DMS153 (cell line): ENCODE measurements at regions not wholly inside any gene's neighbourhood (a gene's known extent, or its start where the extent isn't known, plus 50 kb on each side); places are given as distances from the start of the nearest gene placed in this dataset.

ENCODE experiments used
- DNase-seq: peaks from one replicate; lab custom pipeline; 2025; lab: John Stamatoyannopoulos, UW

DNA sequence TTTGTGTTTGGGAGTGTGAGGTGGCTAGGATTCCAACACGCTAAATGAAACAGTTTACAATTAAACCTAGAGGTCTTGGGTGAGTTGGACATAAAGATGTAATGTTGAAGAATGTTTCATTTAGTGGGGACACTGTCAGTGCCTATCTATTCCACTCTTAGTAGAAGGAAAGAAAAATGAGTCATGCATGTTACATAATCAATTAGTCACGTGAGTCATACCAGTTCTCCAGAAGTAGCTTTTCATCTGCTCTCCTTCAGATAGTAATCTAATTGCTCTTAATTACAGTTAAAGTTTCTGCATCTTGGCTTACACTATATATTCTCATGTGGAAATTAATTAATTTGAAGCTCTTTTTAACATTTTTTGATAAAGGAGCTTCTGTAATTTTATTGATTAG lies 115.7 kb upstream of the P2RY1 start:
- DNase-seq = no peak

DNA sequence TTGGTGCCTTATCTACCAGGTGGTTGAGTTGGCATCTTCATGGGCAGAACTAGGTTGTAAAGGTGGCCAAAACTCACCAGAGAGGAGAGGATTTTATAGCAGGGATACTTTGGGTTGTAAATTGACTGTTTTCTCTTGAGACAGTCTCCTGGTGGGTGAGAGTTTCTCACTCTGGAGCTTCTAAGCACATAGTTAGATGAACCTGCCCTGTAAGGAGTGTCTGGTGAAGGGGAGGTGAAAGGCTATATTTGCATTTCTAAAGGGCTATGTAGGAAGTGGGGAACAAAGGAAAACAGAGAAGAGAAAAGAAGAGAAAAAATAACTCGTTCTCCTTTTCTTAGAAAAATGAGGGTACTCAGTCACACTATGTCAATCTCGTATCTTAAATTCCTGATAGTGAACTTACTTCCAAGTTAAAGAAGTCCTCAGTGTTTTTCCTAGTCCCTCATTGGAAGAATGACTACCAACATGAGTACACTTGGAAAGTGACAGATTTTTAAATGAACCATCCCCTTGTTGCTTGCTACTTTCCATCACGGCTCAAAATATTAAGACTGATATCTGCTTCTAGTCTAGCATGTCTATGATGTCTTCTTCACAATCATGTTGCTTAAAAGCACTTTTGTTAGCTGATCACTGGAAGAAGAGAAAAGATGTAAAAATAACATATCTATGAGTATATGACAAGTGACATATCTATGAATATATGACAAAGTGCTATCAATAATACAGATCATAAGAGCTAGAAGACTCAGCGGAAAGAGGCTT lies 113.8 kb upstream of the P2RY1 start:
- no peak for DNase-seq

DNA sequence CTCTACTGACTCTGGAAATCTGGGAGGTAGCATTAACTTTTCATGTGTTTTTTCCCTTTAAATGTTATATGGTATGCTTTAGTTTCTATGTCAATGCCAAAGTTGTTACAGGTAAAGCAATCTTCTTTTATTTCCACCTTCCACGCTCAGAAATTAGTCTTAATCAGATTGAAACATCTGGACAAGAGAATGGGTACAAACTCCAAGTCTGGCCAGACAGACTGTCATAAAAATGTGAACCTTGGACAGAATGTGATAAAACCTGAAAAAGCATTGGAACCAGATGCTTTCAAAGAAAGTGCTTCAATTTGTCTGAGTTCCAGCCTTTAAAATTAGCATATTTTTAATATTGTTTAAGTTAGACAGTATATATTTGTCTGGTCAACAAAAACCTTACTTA lies 110.7 kb upstream of the P2RY1 start:
- DNase-seq = no peak

DNA sequence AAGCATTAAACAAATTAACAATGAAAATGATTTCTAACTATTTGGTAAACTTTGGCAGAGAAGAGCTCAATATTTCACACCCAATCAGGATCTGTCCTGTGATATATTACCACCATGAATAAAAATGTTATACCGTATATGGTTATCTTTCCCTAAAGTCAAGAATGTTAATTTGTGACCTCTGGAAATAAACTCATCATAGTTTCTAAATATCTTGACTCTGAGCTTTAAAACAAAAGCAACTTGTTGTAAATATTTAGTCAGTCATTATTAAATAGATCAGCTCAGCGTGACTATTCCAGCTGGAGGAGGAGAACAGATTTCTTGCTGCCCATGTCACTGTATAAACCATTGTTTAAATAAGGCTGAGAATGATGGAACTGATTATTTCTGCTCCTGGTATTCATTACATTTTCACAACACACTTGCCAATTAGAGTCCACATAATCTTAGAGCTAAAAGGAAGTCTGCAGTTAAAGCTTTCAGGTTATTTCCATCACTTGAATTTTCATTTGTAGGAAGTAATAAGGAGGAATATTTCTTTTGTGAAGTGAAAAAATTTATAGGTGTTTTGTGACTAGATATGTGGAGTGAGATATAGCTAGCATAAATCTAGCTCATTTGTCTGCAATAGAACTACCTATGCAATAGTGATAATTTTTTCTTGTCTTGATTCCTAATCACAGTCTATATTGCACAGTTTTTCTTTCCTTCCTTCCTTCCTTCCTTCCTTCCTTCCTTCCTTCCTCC lies 106.5 kb upstream of the P2RY1 start:
- no peak for DNase-seq

DNA sequence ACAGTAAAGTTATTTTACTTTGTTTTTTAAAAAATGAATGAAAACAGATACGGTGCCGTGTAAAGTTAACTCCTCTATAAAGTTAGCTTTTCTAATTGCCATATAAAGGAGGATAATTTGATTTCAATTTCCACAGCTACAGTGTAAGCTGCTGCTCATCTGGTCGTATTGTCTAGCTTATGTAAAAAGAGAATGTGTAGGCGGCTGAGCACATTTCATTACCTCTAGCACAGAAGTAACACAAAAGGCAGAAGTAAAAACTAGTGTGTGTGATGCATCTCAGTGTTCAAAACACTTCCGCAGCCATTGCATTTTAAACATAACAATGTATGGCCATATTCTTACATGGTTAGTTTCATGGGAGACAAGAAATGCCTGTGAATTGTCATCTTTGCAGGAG lies 105.0 kb upstream of the P2RY1 start:
- no peak for DNase-seq

DNA sequence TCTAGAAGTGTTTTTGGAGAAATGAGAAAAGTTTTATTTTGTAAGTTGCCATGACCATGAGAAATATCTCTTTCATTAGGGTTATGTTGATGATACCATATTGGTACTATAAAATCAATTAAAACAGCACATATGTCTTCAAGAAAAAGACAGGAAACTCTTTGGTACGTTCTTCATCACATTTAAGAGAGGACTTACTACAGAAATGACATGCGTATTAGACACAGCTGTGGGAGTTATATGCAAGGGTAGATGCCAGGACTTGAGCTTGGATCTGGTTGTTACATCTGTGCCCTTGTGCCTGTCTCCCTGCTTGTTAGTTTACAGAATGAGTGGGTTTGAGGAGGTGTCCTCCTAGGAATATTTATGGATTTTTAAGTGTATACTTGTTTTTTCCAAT lies 103.4 kb upstream of the P2RY1 start:
- DNase-seq = no peak

DNA sequence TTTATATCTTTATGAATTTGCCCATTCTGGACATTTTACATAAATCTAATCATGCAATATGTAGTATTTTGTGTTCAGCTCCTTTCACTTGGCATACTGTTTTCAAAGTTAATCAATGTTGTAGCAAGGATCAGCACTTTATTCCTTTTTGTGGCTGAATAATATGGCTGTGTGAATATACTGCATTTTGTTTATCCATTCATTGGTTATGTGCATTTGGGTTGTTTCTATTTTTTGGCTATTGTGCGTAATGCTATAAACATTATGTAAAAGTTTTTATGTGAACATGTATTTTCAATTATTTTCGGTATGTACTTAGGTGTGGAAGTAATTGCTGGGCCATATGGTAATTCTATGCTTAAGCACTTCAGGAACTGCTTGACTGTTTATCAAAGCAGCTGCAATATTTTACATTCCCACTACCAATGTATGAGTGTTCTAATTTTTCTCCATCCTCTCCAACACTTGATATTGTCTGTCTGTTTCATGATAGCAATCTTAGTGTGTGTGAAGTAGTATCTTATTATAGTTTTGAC lies 101.3 kb upstream of the P2RY1 start:
- no peak for DNase-seq

DNA sequence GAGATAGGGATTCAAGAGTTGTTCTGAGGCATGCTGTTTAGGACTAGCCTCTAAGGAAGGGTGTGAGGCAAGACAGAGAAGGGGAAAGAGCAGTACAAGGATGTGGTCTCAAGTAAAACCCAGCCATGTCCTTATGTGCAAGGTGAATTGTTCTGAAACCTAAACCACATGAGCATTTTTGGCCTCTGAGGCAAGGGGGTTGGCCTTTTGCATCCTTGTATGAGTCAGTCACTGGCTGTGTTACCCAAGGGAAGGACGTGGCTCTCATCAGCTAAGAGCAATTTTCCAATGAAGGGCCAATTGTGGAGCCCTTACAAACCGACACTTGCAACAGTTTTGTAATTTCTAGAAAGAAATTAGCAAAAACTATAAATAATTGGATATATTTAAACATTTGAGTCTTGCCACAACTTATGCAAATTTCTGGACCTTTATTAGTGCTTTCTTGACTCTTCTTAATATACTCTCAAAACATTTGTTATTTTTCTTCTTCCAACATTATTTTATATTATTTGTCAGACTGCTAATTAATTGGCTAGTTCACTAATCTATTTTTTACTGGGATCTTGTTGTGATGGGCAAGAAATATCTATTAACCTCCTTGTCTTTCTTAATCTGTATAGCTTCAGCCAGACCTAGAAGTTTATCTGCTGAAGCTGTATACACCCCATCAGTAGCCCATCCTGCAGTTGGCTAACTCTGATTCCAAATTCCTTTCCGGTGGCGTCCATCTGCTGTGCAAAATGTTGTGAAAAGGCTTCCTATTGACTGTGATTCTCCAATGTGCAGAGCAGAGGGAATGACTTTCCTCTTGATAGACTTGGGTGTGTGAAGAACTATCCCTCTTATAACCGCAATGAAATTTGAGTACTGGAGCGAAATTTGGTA lies 97.7 kb upstream of the P2RY1 start:
- DNase-seq = no peak

DNA sequence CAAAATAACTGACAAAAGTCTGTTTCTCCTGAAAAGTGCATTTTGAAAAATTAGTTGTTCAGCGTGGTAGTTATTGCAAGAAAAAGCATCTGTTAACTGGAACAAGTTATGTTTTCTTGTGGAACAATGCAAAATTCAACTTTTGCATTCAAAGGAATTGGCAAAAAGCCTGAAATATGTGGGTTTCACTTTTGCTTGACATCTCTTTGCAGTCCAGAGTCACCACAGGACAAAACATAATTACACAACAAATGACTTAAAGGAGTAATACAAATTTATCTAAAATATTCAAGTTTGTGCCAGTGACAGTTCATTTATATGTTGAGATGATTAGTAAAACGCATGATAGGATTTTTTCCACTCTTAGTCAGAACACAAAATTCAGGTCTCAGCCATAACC lies 96.3 kb upstream of the P2RY1 start:
- DNase-seq = no peak

DNA sequence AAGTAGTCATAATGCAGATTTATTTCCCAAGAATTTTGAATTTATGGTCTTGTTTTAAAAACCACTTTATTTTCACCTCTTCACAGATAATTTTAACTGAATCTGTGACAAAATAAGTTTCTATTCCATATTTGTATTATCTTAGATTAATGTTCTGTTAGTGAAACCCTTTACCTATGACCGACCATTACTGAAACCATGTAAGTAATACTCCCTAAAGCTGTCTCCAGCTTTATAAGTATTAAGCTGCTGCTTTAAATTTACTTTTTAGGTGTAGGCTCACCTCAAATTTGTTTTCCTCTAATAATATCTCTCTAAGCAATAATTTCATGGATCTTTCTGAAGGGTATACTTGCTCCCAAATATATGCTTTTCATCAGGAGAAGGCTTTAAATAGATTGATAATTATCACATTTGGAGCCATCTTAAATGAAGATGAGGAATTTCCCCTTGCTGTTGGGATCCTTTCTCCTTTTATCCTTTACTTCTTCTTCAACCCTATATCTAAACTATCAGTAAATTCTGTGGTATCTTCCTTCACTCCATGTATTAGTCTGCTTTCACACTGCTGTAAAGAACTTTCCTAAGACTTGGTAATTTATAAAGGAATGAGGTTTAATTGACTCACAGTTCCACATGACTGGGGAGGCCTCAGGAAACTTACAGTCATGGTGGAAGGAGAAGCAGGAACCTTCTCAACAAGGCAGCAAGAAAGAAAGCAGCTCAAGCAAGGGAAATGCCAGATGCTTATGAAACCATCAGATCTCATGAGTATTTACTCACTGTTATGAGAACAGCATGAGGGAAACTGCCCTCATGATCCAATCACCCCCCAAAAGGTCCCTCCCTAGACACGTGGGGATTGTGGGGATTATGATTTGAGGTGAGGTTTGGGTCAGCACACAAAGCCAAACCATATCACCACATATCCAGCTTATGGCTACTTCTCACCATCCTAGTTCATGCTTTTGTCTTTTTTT lies 92.3 kb upstream of the P2RY1 start:
- no peak for DNase-seq

DNA sequence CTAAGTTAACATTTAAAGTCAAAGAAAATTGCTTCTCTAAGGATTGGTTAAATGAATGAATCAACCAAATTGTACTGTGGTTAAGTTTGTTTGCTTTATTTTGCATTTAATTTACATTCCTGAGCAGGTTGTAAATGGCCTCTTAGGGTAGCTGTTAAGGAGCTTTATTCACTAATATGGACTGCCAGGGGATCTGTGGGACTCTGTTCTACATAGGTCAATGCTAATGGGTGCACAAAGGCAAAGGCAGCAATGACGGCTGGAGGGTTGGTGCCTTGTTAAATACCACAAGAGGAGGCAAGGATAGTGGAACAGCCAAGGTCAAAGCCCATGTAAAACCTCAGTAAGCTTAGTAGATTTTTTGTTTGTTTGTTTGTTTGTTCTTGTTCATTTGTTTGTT lies 89.3 kb upstream of the P2RY1 start:
- no peak for DNase-seq

DNA sequence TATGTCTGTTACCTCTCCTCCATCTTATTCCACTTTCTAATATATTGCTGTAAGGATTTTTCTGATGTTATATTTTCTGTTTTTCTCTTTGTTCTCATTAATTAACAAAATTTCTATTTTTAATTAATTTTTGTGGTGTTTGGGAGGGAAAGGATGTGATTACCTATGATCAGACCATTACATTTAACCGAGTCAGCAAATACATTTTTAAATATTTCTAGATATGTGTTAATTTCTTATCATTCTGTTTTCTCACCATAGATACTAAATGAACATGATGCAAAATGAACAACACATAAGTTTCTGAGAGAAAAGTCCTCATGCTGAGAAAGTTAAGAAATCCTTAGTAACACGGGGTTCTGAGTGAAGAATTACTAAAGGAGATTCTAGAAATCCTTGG lies 80.6 kb upstream of the P2RY1 start:
- no peak for DNase-seq

DNA sequence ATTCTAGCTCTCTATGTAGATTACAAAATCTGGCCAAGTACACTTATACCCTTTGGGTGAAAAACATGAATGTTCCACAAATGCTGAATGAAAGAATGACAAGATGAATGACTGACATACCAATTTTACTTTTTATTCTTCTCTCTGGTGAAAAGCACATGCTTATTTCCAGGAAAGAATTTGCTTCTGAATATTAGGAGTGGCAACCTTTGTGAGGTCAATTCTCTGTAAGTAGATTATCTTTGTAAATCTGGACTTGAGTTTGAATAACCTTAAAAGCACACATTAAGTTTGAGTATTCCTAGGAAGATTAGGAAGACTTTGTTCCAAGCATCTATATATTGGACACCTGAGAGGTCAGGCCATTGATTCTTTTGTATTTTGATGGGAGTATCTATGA lies 78.1 kb upstream of the P2RY1 start:
- no peak for DNase-seq

DNA sequence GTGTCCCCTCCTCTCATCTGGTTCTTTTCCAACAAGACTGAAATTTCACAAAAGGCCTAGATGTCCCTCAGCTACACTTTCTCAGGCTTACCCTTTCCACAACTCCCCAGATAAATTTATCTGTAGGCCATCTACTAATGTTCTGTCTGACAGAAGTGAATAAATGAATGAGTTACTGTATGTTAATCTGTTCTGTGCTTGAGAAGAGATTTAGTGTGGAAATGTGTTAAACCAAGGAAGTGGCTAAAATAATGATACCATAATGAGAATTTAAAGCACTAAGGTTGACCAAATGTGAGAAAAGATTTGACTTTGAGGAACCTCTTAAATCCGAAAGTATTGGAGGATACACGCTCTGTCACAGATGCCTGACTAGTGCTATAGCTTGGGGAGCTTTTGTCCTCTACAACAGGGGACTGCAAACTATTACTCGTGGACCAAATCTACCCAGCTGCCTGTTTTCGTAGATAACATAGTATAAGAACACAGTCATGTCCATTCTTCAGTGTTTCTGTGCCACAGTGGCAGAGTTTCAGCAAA lies 74.8 kb upstream of the P2RY1 start:
- no peak for DNase-seq

DNA sequence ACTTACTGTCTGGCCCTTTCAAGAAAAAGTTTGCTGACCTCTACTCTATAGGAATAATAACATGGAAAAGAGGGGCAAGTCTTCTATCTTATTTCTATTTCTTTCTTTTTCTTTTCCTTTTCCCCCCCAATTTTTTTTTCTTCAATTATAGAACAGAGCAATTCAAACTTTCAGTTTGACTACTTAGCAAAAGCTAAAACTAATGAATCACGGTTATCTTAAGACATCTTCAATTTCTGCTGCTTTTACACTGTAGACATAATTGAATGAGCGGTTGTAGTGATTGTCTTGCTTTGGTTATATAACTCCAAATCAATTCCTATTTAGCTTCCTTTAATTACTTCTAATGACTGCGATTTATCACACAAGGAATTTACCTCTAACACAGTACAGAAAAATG lies 74.3 kb upstream of the P2RY1 start:
- no peak for DNase-seq

DNA sequence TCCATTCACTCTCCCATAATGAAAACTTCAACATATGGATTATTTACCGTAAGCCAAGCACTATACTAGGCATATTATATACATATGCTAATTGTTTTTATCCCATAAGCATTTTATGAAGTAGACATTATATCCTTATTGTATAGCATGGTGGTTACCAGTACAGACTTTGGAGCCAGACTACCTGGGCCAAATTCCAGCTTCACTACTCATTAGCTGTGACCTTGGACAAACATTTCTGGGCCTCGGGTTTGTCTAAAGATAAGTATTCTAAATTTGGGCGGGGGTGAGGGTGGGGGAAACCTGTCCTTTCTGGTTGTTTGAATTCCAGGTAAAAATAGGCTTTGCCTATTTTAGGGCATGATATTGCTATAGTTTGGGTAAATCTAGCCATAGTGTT lies 66.5 kb upstream of the P2RY1 start:
- no peak for DNase-seq

DNA sequence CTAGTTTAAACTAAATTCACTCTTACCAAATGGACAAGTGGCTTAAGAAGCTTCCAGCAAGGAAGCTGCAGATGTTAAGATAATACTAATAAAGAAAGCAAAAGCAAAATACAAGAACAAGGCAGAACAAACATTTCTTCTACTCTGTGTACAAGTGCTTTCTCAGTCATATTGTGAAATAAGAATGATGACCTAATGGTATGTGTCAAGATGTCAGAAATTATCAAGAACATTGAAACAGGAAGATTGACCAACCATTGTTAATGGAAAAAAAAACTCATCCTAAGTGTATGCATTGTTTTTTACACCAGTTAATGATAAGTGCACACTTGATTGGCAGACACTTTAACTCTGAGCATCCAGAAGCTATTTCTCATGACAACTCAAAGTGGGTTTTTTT lies 65.4 kb upstream of the P2RY1 start:
- no peak for DNase-seq

DNA sequence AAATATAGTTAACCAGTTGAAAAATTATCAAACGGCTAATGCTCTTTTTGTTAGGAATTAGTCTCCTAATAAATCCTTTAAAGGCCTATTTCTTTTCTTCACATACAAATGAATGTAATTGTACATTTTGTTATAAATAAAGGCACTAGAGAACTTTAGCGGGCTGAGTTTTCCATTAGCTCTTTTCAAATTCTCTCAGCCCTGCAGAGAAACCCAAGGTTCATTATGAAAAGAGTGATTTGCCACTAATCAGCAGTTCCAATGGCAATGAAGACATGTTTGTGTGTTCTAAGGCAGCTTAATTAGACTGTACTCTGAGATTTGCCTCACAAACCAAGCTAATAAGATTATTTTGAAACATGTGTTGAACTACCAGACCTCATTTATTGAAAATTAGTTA lies 64.6 kb upstream of the P2RY1 start:
- no peak for DNase-seq

DNA sequence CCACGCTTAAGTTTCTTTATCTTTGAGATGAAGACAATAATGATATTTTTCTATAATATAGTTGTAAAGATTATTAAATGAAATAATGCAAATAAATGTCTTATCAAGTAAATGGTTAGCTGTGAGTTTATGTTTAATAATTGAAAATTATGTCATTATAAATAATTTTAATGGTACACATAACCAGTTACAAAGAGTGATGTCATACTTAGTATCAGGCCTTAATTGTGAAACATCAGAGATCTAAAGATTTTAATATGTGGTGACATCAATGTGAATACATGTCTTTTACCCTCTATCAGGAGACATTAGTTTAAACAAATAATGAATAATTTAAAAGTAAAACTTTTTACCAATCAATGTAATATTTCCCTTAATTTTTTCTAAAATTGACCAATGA lies 63.8 kb upstream of the P2RY1 start:
- DNase-seq = no peak

DNA sequence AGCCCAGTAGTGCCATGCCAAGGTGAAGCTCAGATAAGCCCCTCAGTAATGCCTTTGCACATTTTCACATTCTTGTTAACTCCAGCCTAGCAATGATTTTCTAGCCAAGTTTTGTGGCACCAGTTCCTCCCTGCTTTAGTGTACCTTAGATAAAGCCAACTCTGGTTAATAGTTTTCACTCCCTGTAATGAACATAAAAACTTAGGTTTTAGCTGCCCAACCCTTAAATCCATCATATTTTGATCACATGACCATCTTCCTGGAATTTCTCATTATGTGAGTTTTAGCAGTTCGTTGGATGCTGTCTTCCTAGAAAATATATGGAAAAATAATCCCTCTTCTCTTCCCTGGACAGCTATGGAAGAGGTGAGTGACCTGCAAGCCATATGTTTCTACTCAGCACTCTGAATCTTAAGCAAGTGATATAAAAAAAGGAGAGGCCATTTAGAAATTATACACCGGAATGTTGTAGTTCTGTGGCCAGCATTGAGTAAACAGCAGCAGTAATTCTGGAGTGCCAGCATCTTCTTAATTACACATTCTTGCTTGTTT lies 62.2 kb upstream of the P2RY1 start:
- DNase-seq = no peak

DNA sequence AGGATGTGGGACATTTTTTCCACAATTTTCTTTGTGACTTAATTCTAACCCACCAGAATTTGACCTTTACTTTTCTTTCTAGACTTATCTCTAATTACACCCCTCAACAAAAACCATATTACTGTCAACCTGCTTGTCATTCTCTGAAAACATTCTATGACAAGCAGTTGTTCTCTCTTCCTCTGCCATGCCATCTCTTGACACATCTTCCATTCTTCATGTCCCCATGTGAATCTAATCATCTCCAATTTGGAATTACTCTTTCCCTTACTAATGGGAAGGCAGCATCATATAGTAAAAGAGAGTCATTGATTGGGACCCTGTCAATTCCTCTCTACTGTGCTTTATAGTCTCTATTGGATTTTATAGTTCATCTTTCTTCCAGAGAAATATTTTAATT lies 61.3 kb upstream of the P2RY1 start:
- no peak for DNase-seq
